Breast epithelium (tissue), 3 donors: ENCODE measurements at regions not wholly inside any gene's neighbourhood (a gene's known extent, or its start where the extent isn't known, plus 50 kb on each side); places are given as distances from the start of the nearest gene placed in this dataset.

Experiments used
- POLR2AphosphoS5 ChIP-seq, 3 donors: sonication (generic); formaldehyde crosslinking; IDR thresholded peaks; one replicate each; pipeline ENCODE4 v1.6.1; 2017; ENCODE audit warnings: antibody characterized with exemption in 3 of 3
- TF ChIP-seq, protein P1 (sequence below), 3 donors: fragments of 450-650 bp; IDR thresholded peaks; one replicate each; pipeline ENCODE4 v1.5.1; 2016 to 2017; ENCODE audit warnings: antibody characterized with exemption in 3 of 3, mild to moderate bottlenecking in 3 of 3, moderate library complexity in 3 of 3

DNA sequence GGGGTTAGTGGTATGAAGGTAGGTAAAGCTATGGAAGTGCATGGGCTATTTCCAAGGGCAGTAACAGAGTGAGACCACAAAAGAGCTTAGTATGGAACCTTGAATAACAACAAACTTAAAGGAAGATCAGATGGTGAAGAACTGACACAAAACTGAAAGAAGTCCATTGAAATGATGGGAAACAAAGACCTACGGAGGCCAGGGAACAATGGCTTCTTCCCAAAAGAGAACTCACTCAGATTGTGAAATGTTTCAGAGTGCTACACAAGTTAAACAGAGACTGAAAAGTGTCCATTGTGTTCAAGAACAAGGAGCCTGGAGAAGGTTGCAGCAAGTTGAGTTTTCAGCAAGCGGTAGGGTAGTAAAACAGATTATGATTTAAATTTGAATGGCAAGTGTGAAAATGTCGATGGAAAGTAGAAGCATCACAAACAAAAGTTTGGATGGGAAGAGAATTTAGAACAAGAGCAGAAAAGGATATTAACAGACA lies 700.0 kb upstream of the NXPH2 start:
- no peak for TF ChIP-seq POLR2AphosphoS5 (IDR thresholded peaks at IDR 0.05)
- TF ChIP-seq, protein P1, sequence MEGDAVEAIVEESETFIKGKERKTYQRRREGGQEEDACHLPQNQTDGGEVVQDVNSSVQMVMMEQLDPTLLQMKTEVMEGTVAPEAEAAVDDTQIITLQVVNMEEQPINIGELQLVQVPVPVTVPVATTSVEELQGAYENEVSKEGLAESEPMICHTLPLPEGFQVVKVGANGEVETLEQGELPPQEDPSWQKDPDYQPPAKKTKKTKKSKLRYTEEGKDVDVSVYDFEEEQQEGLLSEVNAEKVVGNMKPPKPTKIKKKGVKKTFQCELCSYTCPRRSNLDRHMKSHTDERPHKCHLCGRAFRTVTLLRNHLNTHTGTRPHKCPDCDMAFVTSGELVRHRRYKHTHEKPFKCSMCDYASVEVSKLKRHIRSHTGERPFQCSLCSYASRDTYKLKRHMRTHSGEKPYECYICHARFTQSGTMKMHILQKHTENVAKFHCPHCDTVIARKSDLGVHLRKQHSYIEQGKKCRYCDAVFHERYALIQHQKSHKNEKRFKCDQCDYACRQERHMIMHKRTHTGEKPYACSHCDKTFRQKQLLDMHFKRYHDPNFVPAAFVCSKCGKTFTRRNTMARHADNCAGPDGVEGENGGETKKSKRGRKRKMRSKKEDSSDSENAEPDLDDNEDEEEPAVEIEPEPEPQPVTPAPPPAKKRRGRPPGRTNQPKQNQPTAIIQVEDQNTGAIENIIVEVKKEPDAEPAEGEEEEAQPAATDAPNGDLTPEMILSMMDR (IDR thresholded peaks at IDR 0.05): no peak
